ENCODE measurements at regions not wholly inside any gene's neighbourhood (a gene's known extent, or its start where the extent isn't known, plus 50 kb on each side); places are given as distances from the start of the nearest gene placed in this dataset.

DNA sequence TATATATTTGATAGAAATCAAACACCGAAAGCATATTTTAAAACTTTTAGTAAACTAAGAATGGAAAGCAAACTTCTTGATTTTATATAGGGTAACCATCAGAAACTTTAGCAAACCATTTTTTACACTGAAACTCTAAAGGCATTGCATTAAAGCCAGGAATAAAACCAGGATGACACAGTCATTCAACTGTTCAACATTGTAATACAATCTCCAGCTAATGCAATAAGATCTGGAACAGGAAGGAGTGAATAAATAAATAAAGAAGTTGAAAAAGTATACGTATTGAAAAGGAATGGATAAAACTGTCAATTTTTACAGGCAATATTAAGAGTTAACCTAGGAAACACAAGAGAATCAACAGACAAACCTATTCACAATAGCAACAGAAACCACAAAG is 181.9 kb upstream of the TTC14 start:
- ChIA-PET POLR2A (no interaction called here), CTCF (ENCODE audit: low intra/inter-chr PET ratio) (no interaction called here)
- DNase-seq (ENCODE audit: extremely low read depth in 1 of 4, low spot score in 3 of 4) (no peak), ATAC-seq (no peak), FAIRE-seq (no peak)
- Histone ChIP-seq H3K4me2 (ENCODE audit: insufficient read depth, low read length) (no peak overlapping the region), H2AFZ (ENCODE audit: low read depth, low read length) (no peak overlapping the region), H3K9ac (ENCODE audit: insufficient read depth in 1 of 2, low read depth in 2 of 2, low read length in 2 of 2) (no peak overlapping the region), H3K9me3 (replicated peaks; ENCODE audit: control insufficient read depth, insufficient read depth, low read depth, low read length) (no peaks in the 10 kb centered on the region), H3K4me3 (no peak overlapping the region), H3K27ac (ENCODE audit: extremely low read depth, low read depth, low read length) (no peak overlapping the region), H3K79me2 (ENCODE audit: control insufficient read depth, insufficient read depth, low read length) (no peaks in the 10 kb centered on the region), H3K4me1 (replicated peaks in 1 of 2; ENCODE audit: control insufficient read depth in 2 of 2, insufficient read depth in 2 of 2, low read length in 2 of 2) (no peaks in the 10 kb centered on the region), H3K27me3 (ENCODE audit: control insufficient read depth in 2 of 2, insufficient read depth in 2 of 2, low read length in 2 of 2) (no peaks in the 10 kb centered on the region), H3K36me3 (ENCODE audit: control insufficient read depth, insufficient read depth, low read length) (no peaks in the 10 kb centered on the region), H3K9me1 (ENCODE audit: control insufficient read depth, insufficient read depth, low read length) (no peaks in the 10 kb centered on the region), H4K20me1 (replicated peaks; ENCODE audit: control insufficient read depth, insufficient read depth, low read length) (no peaks in the 10 kb centered on the region)
- intact Hi-C loops (cut with micrococcal nuclease) (no loop called here), in situ Hi-C loops (cut with MboI) (no loop called here)
- WGBS (ENCODE audit: insufficient coverage, low coverage, missing lambda C conversion rate) = 0% methylated on average over 2 of the region's 2 CpGs
- BruUV-seq (replicated peaks) = no TSS peak
- TF ChIP-seq, protein P1, sequence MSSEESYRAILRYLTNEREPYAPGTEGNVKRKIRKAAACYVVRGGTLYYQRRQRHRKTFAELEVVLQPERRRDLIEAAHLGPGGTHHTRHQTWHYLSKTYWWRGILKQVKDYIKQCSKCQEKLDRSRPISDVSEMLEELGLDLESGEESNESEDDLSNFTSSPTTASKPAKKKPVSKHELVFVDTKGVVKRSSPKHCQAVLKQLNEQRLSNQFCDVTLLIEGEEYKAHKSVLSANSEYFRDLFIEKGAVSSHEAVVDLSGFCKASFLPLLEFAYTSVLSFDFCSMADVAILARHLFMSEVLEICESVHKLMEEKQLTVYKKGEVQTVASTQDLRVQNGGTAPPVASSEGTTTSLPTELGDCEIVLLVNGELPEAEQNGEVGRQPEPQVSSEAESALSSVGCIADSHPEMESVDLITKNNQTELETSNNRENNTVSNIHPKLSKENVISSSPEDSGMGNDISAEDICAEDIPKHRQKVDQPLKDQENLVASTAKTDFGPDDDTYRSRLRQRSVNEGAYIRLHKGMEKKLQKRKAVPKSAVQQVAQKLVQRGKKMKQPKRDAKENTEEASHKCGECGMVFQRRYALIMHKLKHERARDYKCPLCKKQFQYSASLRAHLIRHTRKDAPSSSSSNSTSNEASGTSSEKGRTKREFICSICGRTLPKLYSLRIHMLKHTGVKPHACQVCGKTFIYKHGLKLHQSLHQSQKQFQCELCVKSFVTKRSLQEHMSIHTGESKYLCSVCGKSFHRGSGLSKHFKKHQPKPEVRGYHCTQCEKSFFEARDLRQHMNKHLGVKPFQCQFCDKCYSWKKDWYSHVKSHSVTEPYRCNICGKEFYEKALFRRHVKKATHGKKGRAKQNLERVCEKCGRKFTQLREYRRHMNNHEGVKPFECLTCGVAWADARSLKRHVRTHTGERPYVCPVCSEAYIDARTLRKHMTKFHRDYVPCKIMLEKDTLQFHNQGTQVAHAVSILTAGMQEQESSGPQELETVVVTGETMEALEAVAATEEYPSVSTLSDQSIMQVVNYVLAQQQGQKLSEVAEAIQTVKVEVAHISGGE (CRISPR knock-in tag; IDR thresholded peaks at IDR 0.05) = no peak
- no peak for TF ChIP-seq ZNF282 (CRISPR knock-in tag; IDR thresholded peaks at IDR 0.05)
- no peak for TF ChIP-seq HMG20A (CRISPR knock-in tag; conservative IDR thresholded peaks at IDR 0.05)
- no peak for TF ChIP-seq NUFIP1 (IDR thresholded peaks at IDR 0.05; ENCODE audit: partially characterized antibody)
- TF ChIP-seq GABPB2 (CRISPR knock-in tag; conservative IDR thresholded peaks at IDR 0.05) = no peak
- TF ChIP-seq POLR3A (IDR thresholded peaks at IDR 0.05; ENCODE audit: borderline replicate concordance, extremely low read depth, insufficient read depth, insufficient read length) = no peak
- TF ChIP-seq, protein P2, sequence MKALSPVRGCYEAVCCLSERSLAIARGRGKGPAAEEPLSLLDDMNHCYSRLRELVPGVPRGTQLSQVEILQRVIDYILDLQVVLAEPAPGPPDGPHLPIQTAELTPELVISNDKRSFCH (CRISPR knock-in tag; IDR thresholded peaks at IDR 0.05) = no peak
- TF ChIP-seq, protein P2 (tag; IDR thresholded peaks at IDR 0.05) = no peak
